ENCODE measurements at regions not wholly inside any gene's neighbourhood (a gene's known extent, or its start where the extent isn't known, plus 50 kb on each side); places are given as distances from the start of the nearest gene placed in this dataset.

DNA sequence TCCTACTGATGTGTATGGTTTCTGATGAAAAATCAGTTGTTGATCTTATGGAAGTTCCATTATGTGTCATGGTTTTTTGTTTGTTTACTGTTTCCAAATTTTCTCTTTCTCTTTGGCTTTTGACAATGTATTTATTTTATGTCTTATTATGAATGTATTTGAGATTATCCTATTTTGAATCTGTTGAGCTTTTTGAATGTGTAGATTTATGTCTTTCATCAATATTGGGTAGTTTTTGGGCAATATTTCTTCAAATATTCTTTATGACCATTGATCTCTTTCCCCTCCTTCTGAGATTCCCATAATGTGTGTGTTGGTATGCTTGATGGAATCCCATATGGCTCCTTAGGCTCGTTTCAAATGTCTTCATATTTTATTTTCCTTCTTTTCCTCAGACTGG lies 80.5 kb upstream of the FAM47C start:
- no peak overlapping the region for H3K4me3 ChIP-seq

GRCh38 chrX:36930491-36930890 lies 77.7 kb upstream of the FAM47C start:
- Histone ChIP-seq H3K4me1 (no peaks in the 10 kb centered on the region), H3K4me3 (no peak overlapping the region)
- TF ChIP-seq, protein P1, sequence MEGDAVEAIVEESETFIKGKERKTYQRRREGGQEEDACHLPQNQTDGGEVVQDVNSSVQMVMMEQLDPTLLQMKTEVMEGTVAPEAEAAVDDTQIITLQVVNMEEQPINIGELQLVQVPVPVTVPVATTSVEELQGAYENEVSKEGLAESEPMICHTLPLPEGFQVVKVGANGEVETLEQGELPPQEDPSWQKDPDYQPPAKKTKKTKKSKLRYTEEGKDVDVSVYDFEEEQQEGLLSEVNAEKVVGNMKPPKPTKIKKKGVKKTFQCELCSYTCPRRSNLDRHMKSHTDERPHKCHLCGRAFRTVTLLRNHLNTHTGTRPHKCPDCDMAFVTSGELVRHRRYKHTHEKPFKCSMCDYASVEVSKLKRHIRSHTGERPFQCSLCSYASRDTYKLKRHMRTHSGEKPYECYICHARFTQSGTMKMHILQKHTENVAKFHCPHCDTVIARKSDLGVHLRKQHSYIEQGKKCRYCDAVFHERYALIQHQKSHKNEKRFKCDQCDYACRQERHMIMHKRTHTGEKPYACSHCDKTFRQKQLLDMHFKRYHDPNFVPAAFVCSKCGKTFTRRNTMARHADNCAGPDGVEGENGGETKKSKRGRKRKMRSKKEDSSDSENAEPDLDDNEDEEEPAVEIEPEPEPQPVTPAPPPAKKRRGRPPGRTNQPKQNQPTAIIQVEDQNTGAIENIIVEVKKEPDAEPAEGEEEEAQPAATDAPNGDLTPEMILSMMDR (IDR thresholded peaks at IDR 0.05), result no peak

More for the DNA sequence above, 80.5 kb upstream of the FAM47C start:
- no peaks in the 10 kb centered on the region for H3K36me3 ChIP-seq
- no peaks in the 10 kb centered on the region for H3K27me3 ChIP-seq
- H3K4me1 ChIP-seq, result no peaks in the 10 kb centered on the region
- no peak for DNase-seq (ENCODE audit: low spot score in 2 of 2)
- no peak overlapping the region for H3K27ac ChIP-seq
- intact Hi-C loops (cut with DNase I), result no loop called here
- H3K9me3 ChIP-seq, result peaks cover 0 to 5% of the 10 kb centered on the region in 2 donors
- TF ChIP-seq, protein P1 (IDR thresholded peaks at IDR 0.05), result no peak

GRCh38 chrX:36947214-36947613 lies 61.0 kb upstream of the FAM47C start:
- Histone ChIP-seq H3K4me1 (no peaks in the 10 kb centered on the region), H3K27ac (no peak overlapping the region), H3K27me3 (no peaks in the 10 kb centered on the region), H3K9me3 (no peaks in the 10 kb centered on the region), H3K4me3 (no peak overlapping the region), H3K36me3 (no peaks in the 10 kb centered on the region)
- TF ChIP-seq, protein P1 (IDR thresholded peaks at IDR 0.05), result no peak
- no peak for DNase-seq (ENCODE audit: low spot score in 2 of 2)
- intact Hi-C loops (cut with DNase I), result no loop called here

More at GRCh38 chrX:36930491-36930890, 77.7 kb upstream of the FAM47C start:
- intact Hi-C loops (cut with DNase I), result no loop called here
- no peaks in the 10 kb centered on the region for H3K27me3 ChIP-seq
- H3K36me3 ChIP-seq, result no peaks in the 10 kb centered on the region
- no peak for DNase-seq (ENCODE audit: low spot score in 2 of 2)
- H3K9me3 ChIP-seq, result peaks cover 0 to 5% of the 10 kb centered on the region in 2 donors
- H3K27ac ChIP-seq, result no peak overlapping the region

DNA sequence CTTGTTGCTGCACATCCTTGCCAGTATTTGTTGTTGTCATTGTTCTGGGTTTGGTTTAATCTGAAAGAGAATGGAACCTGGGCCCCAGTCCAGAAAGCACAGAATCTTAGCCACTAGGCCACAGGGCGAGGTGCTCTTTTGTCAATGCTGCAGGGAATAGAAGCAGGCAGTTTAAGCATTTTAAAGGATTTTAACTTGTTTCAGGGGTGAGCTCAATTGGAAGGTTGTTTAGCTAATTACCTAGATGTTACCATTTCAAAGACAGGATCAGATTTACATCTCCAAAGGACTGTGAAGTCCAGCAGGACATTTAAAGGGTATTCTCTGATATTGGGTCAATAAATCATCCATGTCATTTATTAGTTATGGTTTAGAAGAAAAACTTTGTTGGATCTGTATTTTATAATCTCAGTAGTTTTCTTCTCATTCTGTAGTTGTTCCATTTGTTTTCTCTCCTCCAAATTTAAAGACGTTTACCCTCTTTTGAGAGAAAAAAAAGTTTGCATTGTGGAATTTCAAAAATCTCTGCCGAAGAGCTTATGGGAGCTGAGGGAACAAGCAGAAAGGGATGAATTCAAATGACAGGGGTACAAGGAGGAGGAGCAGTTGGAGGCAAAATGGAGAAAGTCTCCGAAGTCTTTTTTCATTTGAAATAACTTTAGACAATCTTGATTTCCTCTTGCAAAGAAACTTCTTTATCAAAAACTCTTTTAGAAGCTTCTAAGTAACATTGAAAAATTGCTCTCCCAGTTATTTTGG lies 57.5 kb upstream of the FAM47C start:
- H3K27me3 ChIP-seq, result no peaks in the 10 kb centered on the region
- H3K9me3 ChIP-seq, result no peaks in the 10 kb centered on the region
- no peak for DNase-seq (ENCODE audit: low spot score in 2 of 2)
- intact Hi-C loops (cut with DNase I), result no loop called here
- H3K4me1 ChIP-seq, result no peaks in the 10 kb centered on the region
- H3K36me3 ChIP-seq, result no peaks in the 10 kb centered on the region
- no peak overlapping the region for H3K4me3 ChIP-seq
- H3K27ac ChIP-seq, result no peak overlapping the region
- TF ChIP-seq, protein P1 (IDR thresholded peaks at IDR 0.05), result no peak

- intact Hi-C loops (cut with DNase I), result loop anchor here (2.0 kb wide), 1 partner anchor 27 kb away; no protein-coding TSS in a partner anchor
- no peak overlapping the region for H3K27ac ChIP-seq
- H3K4me1 ChIP-seq, result no peaks in the 10 kb centered on the region
- TF ChIP-seq, protein P1 (IDR thresholded peaks at IDR 0.05), result peak in 2 of 3 experiments; percentile 9 to 23
- H3K36me3 ChIP-seq, result no peaks in the 10 kb centered on the region
- no peaks in the 10 kb centered on the region for H3K27me3 ChIP-seq
- H3K4me3 ChIP-seq, result peak overlapping the region; percentile 42 to 68
- DNase-seq (ENCODE audit: low spot score in 2 of 2), result no peak
- H3K9me3 ChIP-seq, result no peaks in the 10 kb centered on the region
These were observed 50.5 kb upstream of the FAM47C start for GRCh38 chrX:36957425-36958328.

Data from ascending aorta (tissue), 2 donors.